Trophoblast cell (in vitro differentiated cells and primary cell): ENCODE measurements at regions not wholly inside any gene's neighbourhood (a gene's known extent, or its start where the extent isn't known, plus 50 kb on each side); places are given as distances from the start of the nearest gene placed in this dataset.

ENCODE experiments used
- DNase-seq, 2 donors: peaks; one replicate each; pipeline ENCODE4 v3.0.0-alpha.2; 2016
- H2AFZ ChIP-seq: 2 replicates; pipeline ENCODE4 v1.6.1; 2013; ENCODE audit warnings: low read length, moderate library complexity, mild to moderate bottlenecking; ENCODE audit not compliant: insufficient read depth, poor library complexity
- H2AK5ac ChIP-seq: 2 replicates; pipeline ENCODE4 v1.6.1; 2013; ENCODE audit warnings: mild to moderate bottlenecking, low read length
- H2BK120ac ChIP-seq: 2 replicates; pipeline ENCODE4 v1.6.1; 2013; ENCODE audit warnings: low read length, mild to moderate bottlenecking, moderate library complexity; ENCODE audit not compliant: insufficient read depth, poor library complexity
- H2BK12ac ChIP-seq: 2 replicates; pipeline ENCODE4 v1.6.1; 2013; ENCODE audit warnings: mild to moderate bottlenecking, low read length, moderate library complexity
- H2BK5ac ChIP-seq: 2 replicates; pipeline ENCODE4 v1.6.1; 2013; ENCODE audit warnings: low read length, low read depth, moderate library complexity, mild to moderate bottlenecking; ENCODE audit not compliant: poor library complexity
- H3K14ac ChIP-seq: 2 replicates; pipeline ENCODE4 v1.6.1; 2013; ENCODE audit warnings: mild to moderate bottlenecking, low read length
- H3K18ac ChIP-seq: 2 replicates; pipeline ENCODE4 v1.6.1; 2013; ENCODE audit warnings: mild to moderate bottlenecking, low read length
- H3K23ac ChIP-seq: 2 replicates; pipeline ENCODE4 v1.6.1; 2013; ENCODE audit warnings: low read length
- H3K27ac ChIP-seq: 2 replicates; pipeline ENCODE4 v1.5.1; 2013; ENCODE audit warnings: low read depth, mild to moderate bottlenecking, inconsistent platforms, low read length, moderate library complexity
- H3K27me3 ChIP-seq: 2 replicates; pipeline ENCODE4 v1.6.1; 2013; ENCODE audit warnings: inconsistent platforms, mild to moderate bottlenecking, low read length, moderate library complexity; ENCODE audit not compliant: insufficient read depth
- H3K36me3 ChIP-seq, 2 experiments: 1 replicate in 1 of 2; 2 replicates in 1 of 2; pipeline ENCODE4 v1.6.1; 2013; ENCODE audit warnings: low read length in 2 of 2, mild to moderate bottlenecking in 2 of 2, moderate library complexity in 1 of 2; ENCODE audit not compliant: insufficient read depth in 2 of 2, control insufficient read depth in 1 of 2
- H3K4ac ChIP-seq: 2 replicates; pipeline ENCODE4 v1.6.1; 2013; ENCODE audit warnings: low read depth, mild to moderate bottlenecking, low read length, moderate library complexity
- H3K4me1 ChIP-seq, 2 experiments: 1 replicate in 1 of 2; 2 replicates in 1 of 2; pipeline ENCODE4 v1.6.1; 2013; ENCODE audit warnings: low read length in 2 of 2, mild to moderate bottlenecking in 2 of 2, moderate library complexity in 1 of 2; ENCODE audit not compliant: insufficient read depth in 2 of 2, control insufficient read depth in 1 of 2
- H3K4me2 ChIP-seq: 2 replicates; pipeline ENCODE4 v1.6.1; 2013; ENCODE audit warnings: inconsistent platforms, mild to moderate bottlenecking, low read length, moderate library complexity
- H3K4me3 ChIP-seq: 2 replicates; pipeline ENCODE4 v1.5.1; 2013; ENCODE audit warnings: mild to moderate bottlenecking, low read depth, low read length, inconsistent platforms
- H3K79me1 ChIP-seq: one replicate; pipeline ENCODE4 v1.6.1; 2013; ENCODE audit warnings: low read length
- H3K79me2 ChIP-seq: 2 replicates; pipeline ENCODE4 v1.6.1; 2013; ENCODE audit warnings: low read length, mild to moderate bottlenecking; ENCODE audit not compliant: control insufficient read depth, insufficient read depth, poor library complexity
- H3K9ac ChIP-seq: 2 replicates; pipeline ENCODE4 v1.6.1; 2013; ENCODE audit warnings: mild to moderate bottlenecking, low read length
- H3K9me3 ChIP-seq: 2 replicates; pipeline ENCODE4 v1.6.1; 2013; ENCODE audit warnings: low read depth, mild to moderate bottlenecking, control low read depth, inconsistent platforms, low read length; ENCODE audit not compliant: insufficient read depth
- H4K12ac ChIP-seq: 2 replicates; pipeline ENCODE4 v1.6.1; 2013; ENCODE audit warnings: low read depth, mild to moderate bottlenecking, low read length, moderate library complexity
- H4K8ac ChIP-seq: 2 replicates; pipeline ENCODE4 v1.6.1; 2013; ENCODE audit warnings: low read depth, mild to moderate bottlenecking, low read length, moderate library complexity
- H4K91ac ChIP-seq: one replicate; pipeline ENCODE4 v1.6.1; 2013; ENCODE audit warnings: low read depth, mild to moderate bottlenecking, low read length, moderate library complexity
- WGBS: extraction: QIAGEN DNeasy Blood & Tissue Kit; methylation state at CpG from one replicate; pipeline ENCODE4 v1.1.7; 2013; ENCODE audit warnings: missing lambda C conversion rate; ENCODE audit not compliant: insufficient read length, insufficient coverage; ENCODE audit errors: extremely low coverage; 5-methylcytosine and 5-hydroxymethylcytosine counted together

- H3K27me3 ChIP-seq: no peaks in the 10 kb centered on the region
- H3K18ac ChIP-seq: no peak overlapping the region
- WGBS: no CpG with 5 or more reads among the region's 5 CpGs
- no peak overlapping the region for H3K9ac ChIP-seq
- H2AFZ ChIP-seq: no peak overlapping the region
- H2AK5ac ChIP-seq: no peak overlapping the region
- H4K8ac ChIP-seq: no peak overlapping the region
- no peaks in the 10 kb centered on the region for H3K36me3 ChIP-seq
- H3K27ac ChIP-seq: no peak overlapping the region
- no peaks in the 10 kb centered on the region for H3K79me2 ChIP-seq
- H3K79me1 ChIP-seq: no peaks in the 10 kb centered on the region
- H3K23ac ChIP-seq: no peak overlapping the region
- H2BK120ac ChIP-seq: no peak overlapping the region
- no peak overlapping the region for H3K4me2 ChIP-seq
- peak in 1 of 2 donors; percentile 27 for DNase-seq
- H4K91ac ChIP-seq: no peak overlapping the region
- H3K4ac ChIP-seq: no peak overlapping the region
- no peak overlapping the region for H3K14ac ChIP-seq
- no peak overlapping the region for H2BK5ac ChIP-seq
- no peaks in the 10 kb centered on the region for H3K9me3 ChIP-seq
- H2BK12ac ChIP-seq: no peak overlapping the region
- no peak overlapping the region for H4K12ac ChIP-seq
- H3K4me3 ChIP-seq: no peak overlapping the region
- no peaks in the 10 kb centered on the region for H3K4me1 ChIP-seq
Measured at GRCh38 chr6:137351890-137352289, 132.7 kb upstream of the IFNGR1 start.

- Histone ChIP-seq H3K4ac (no peak overlapping the region), H3K4me2 (no peak overlapping the region), H3K14ac (no peak overlapping the region), H3K18ac (no peak overlapping the region), H4K12ac (no peak overlapping the region), H3K27ac (no peak overlapping the region), H3K9me3 (no peaks in the 10 kb centered on the region), H2AFZ (no peak overlapping the region), H4K8ac (no peak overlapping the region), H3K79me2 (no peaks in the 10 kb centered on the region), H3K27me3 (no peaks in the 10 kb centered on the region), H3K9ac (no peak overlapping the region), H2BK5ac (no peak overlapping the region), H2BK12ac (no peak overlapping the region), H3K79me1 (no peaks in the 10 kb centered on the region), H4K91ac (no peak overlapping the region), H2BK120ac (no peak overlapping the region), H3K36me3 (no peaks in the 10 kb centered on the region), H3K4me3 (no peak overlapping the region), H3K4me1 (no peaks in the 10 kb centered on the region), H2AK5ac (no peak overlapping the region), H3K23ac (no peak overlapping the region)
- no CpG with 5 or more reads among the region's 2 CpGs for WGBS
- DNase-seq: no peak
Measured at GRCh38 chr6:137350857-137351256, 131.7 kb upstream of the IFNGR1 start.

GRCh38 chr6:137349856-137350830 lies 131.0 kb upstream of the IFNGR1 start:
- Histone ChIP-seq H3K4me2 (no peak overlapping the region), H3K9me3 (no peaks in the 10 kb centered on the region), H2BK12ac (no peak overlapping the region), H3K36me3 (no peaks in the 10 kb centered on the region), H4K91ac (no peak overlapping the region), H3K4ac (no peak overlapping the region), H3K14ac (no peak overlapping the region), H4K12ac (no peak overlapping the region), H3K27me3 (no peaks in the 10 kb centered on the region), H3K79me2 (no peaks in the 10 kb centered on the region), H2BK5ac (no peak overlapping the region), H2BK120ac (no peak overlapping the region), H2AFZ (no peak overlapping the region), H3K27ac (no peak overlapping the region), H3K9ac (no peak overlapping the region), H3K79me1 (no peaks in the 10 kb centered on the region), H3K4me3 (no peak overlapping the region), H3K18ac (no peak overlapping the region), H3K23ac (no peak overlapping the region), H3K4me1 (no peaks in the 10 kb centered on the region), H2AK5ac (no peak overlapping the region), H4K8ac (no peak overlapping the region)
- DNase-seq: no peak
- no CpG with 5 or more reads among the region's 11 CpGs for WGBS

GRCh38 chr6:137348777-137349176 lies 129.6 kb upstream of the IFNGR1 start:
- Histone ChIP-seq H3K4ac (no peak overlapping the region), H3K18ac (no peak overlapping the region), H3K27me3 (no peaks in the 10 kb centered on the region), H4K8ac (no peak overlapping the region), H3K23ac (no peak overlapping the region), H3K4me2 (no peak overlapping the region), H2AK5ac (no peak overlapping the region), H3K79me1 (no peaks in the 10 kb centered on the region), H2BK120ac (no peak overlapping the region), H4K12ac (no peak overlapping the region), H3K4me3 (no peak overlapping the region), H3K79me2 (no peaks in the 10 kb centered on the region), H3K36me3 (no peaks in the 10 kb centered on the region), H2AFZ (no peak overlapping the region), H2BK5ac (no peak overlapping the region), H3K9me3 (no peaks in the 10 kb centered on the region), H2BK12ac (no peak overlapping the region), H3K9ac (no peak overlapping the region), H3K4me1 (no peaks in the 10 kb centered on the region), H3K14ac (no peak overlapping the region), H3K27ac (no peak overlapping the region), H4K91ac (no peak overlapping the region)
- DNase-seq: no peak
- no CpG with 5 or more reads among the region's 3 CpGs for WGBS
